HG02884 (cell line): ENCODE measurements at regions not wholly inside any gene's neighbourhood (a gene's known extent, or its start where the extent isn't known, plus 50 kb on each side); places are given as distances from the start of the nearest gene placed in this dataset.

ENCODE experiments used
- ATAC-seq: cut with Tn5 transposase; IDR thresholded peaks from one replicate; pipeline ENCODE4 v1.9.1; 2021; ENCODE audit warnings: mild to moderate bottlenecking, moderate library complexity; ENCODE audit not compliant: unreplicated experiment

- no peak for ATAC-seq
Measured at GRCh38 chr18:24560511-24560981, 100.1 kb downstream of the HRH4 start.

DNA sequence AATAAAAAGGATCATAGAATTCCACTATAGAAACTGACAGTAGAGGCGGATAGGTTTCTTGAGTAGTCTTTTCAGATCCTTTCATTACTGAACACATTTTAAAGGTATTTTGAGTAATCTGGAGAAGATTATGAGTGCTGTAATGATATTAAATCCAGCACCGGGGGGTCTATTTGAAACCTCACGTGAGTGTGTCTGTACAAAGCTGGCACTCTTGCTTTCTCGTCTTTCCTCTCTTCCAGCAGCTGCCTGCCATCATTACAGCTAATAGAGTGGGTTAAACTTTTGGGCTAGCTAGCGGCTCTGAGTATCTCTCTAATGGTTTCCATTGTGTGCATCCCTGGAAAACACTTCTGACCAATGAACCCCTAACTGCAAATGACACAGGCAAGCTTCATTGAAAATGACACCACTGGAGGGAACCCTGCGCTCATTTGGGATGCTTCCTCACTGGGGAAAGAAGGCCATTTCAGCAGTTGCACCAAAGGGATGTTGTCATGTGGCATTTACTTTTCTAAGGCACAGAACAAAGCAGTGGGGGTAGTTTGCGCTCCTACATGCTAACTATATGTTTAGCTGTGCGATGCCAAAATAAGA lies 101.0 kb downstream of the HRH4 start:
- no peak for ATAC-seq

DNA sequence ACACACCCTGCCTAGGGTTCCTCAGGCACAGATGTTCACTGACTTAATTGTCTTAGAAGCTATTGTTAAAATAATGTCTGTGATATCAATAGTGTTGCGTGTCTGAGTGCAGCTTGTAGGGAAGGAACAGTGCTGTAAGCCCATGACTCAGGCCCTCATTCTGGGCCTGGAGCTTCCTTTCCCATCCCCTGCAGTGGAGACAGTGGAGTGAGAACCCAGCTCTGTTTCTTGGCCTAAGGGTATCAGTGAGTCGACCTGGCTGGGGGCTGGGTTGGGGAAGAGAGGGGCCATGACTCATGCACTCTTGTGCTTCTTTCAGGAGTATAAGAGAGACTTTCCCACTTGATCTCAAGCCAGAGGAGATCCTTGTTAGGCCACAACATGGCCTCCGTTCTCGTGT lies 106.8 kb downstream of the HRH4 start:
- no peak for ATAC-seq

- ATAC-seq, result no peak
Measured at GRCh38 chr18:24570716-24571115, 110.3 kb downstream of the HRH4 start.

- ATAC-seq, result no peak
Measured at GRCh38 chr18:24582771-24583170, 122.3 kb downstream of the HRH4 start.

DNA sequence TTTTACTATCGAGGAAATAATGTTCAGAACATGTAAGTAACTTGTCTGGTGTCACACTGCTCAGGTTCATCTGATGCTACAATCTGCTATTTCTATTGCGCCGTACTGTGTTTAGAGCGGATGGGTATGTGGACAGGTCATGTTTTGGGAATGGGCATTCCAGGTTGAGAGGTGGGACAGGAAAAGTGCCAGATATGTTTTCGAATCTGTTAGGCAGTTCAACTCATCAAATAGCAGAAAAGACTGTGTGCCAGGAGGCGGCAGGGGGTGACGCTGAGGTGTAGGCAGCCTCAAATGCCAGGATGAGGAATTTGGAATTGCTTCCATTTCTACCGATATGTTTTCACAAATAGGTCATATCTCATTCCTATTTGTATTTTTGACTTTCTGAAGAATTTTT lies 123.8 kb downstream of the HRH4 start:
- ATAC-seq, result no peak

- no peak for ATAC-seq
Measured at GRCh38 chr18:24584813-24585212, 124.4 kb downstream of the HRH4 start.

DNA sequence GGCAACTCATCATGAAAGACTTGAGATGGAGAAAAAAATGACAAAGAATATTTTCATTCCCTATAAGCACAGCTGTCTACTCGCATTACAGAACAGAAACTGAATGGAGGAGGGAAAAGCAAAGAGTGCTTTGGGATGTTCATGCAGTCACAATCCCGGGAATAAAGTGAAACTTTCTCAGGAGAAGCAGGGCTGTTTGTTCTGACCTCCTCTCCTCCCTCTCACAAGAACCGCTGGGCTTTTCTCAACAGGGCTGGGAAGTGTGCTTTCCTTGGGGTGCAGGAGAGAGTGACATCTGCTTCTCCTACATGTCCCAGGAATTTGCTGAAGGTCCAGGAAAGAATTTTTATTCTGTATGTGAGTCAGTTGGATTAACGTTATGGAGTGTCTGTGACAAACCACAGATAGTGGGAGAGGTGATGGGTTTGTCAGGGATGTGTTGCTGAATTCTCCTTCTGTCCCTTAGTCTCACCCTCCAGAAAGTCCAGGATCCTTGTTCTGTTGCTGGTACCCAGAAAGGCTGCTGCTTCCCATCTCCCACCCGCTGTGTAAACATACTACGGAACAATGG lies 125.6 kb downstream of the HRH4 start:
- no peak for ATAC-seq

DNA sequence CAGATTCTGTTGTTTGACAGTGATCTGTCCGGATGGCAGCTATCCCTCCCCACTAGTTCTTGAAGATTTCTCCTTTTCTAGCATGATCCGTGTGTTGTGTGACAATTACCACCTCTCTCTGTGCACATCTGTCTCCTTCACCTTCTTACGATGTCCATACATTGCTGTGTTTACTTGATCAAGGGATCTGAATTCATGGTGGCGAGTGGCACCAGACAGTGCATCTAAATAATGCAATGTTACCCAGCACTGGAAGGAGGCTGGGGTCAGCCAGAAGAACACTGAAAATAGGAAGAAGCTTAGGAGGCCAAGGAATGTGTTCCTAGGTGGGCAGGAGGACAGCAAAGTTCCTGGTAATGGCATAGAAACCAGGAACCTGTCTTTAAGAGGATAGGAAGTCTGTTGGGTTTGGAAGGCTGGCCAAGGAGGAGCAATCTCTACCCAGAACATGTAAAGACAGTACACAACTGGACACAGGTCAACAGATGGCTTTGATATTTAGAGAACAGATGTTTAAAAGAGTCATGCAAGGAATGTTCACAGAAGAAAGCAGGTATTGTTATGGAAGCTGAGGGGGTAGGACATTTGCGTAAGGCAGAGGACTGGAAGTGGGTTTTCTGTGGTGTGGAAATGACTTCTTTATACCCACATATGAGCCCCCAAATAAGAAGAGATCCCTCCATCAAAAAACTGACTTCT lies 126.4 kb downstream of the HRH4 start:
- ATAC-seq, result no peak

DNA sequence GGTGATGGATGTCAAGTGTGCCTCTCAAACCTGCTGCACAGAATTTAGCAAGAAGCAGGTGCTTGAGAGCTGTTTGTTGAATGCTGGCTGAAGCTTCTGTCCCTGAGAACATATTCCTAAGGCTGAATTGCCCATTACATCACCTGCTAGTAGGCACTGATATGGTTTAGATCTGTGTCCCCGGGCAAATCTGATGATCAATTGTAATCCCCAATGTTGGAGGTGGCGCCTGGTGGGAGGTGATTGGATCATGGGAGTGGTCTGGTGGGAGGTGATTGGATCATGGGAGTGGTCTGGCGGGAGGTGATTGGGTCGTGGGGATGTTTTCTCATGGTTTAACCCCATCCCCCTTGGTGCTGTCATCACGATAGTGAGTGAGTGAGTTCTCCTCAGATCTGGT lies 128.0 kb downstream of the HRH4 start:
- ATAC-seq, result no peak

DNA sequence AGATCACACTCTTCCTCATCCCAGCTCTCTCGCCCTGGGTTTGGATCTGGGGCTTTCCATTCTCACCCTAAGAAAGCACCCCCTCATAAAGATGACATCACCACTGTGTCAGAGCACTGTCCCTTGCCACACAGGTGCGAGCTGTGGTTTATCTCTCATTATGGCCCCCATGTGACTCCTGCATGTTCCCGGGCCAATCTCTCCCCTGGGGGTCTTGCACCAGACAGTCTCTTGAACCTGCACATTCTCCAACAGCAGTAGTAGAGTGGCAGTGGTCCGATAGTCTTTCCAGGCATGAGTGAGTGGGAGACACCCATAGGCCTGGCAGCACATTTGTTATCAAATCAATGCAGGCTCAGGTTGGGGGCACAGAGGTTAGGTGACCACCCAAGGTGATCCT lies 130.5 kb downstream of the HRH4 start:
- no peak for ATAC-seq

- ATAC-seq, result no peak
Measured at GRCh38 chr18:24593401-24593800, 133.0 kb downstream of the HRH4 start.

GRCh38 chr18:24593886-24594285 lies 133.4 kb downstream of the HRH4 start:
- no peak for ATAC-seq

GRCh38 chr18:24595561-24596031 lies 135.2 kb downstream of the HRH4 start:
- ATAC-seq, result no peak

DNA sequence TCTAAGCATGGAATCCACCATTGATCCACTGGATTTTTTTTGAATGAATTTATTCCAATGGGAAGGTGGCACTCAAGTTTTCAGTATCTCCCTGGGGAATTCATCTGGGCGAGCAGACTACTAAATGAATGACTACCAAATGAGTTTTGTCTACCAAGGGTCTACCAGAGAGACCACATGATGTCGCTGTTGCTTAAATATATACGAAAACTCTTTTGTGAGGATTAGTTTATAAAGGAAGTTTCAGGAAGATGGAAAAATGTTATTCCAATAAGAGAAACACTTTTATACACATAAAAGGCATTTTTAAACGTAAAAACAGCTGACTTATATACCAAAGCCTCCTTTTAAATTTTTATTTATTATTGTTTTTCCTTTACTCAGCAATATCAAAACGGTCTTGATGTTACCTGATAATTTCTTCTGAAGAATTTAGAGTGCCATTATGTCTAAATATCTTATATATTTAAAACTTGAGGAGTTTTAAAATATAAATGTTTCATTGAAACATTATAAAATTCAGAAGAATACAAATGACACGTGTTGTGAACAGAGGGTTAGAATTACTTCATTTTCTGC lies 139.7 kb downstream of the HRH4 start:
- ATAC-seq, result no peak

GRCh38 chr18:24601585-24601984 lies 141.1 kb downstream of the HRH4 start:
- ATAC-seq, result no peak

DNA sequence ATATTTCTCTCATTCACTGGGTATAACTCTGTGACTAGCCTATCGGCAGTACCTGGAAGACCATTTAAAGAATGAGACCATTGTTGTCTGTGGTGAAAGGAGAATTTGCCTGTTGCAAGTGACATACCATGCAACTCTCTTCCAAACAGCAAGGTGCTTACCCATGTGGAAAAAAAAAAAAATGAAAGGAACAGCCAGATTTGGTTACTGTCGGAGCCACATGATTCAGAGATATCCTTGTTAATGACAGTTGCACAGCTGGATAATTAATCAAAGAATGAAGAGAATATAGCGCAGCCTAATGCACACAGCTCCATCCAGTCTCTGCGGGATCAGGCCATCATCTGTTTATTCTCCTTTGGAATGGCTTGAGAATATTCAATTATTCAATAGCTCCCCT lies 141.8 kb downstream of the HRH4 start:
- no peak for ATAC-seq

DNA sequence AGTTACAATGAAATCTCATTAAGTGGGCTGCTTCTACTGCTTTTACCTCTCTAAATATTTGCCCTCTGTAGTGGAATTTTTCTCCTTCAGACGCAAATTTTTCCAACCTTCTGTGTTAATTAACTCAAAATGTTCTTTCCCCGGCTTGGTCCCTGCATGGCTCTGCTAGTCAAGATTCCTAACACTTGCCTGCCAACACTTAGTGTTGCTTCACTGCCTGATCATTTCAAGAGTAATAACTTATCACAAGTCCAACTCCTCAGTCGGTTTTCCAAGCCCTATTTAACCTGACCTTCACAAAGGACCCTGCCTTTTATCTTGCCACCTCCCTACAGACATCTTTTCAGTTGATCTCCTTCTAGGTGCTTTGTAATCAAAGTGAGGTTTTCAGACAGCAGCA lies 142.7 kb downstream of the HRH4 start:
- ATAC-seq, result no peak

- ATAC-seq, result no peak
Measured at GRCh38 chr18:24605444-24605843, 145.0 kb downstream of the HRH4 start.

DNA sequence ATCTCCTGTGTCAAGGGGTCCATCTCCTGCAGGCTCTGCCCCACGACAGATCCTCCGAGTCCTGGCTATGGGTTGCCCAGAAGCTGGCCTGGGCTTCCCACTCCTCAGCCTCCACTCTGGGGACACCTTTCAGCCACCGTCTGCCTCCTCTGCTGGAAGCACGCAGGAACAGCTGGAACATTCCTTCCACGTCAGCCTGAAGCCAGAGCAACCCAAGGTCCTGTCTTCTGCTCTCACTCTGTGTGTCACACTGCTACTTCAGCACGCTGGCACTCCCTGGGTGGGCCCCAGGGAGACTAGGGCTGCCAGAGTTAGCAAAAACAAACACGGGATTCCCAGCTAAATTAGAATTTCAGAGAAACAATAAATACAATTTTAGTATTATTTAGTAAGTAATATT lies 148.8 kb downstream of the HRH4 start:
- ATAC-seq, result no peak

DNA sequence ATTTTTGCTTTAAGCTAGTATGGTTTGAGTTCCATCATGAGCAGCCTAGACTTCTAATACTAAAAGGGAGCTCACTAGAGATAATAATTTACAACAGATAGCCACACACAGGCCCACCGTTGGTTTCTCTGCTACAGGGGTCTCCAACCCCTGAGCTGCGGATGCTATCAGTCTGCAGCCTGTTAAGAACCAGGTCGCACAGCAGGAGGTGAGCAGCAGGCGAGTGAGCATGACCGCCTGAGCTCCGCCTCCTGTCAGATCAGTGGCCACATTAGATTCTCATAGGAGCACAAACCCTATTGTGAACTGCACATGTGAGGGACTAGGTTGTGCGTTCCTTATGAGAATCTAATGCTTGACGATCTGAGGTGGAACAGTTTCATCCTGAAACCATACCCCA lies 150.6 kb downstream of the HRH4 start:
- ATAC-seq, result no peak
